ENCODE measurements at regions not wholly inside any gene's neighbourhood (a gene's known extent, or its start where the extent isn't known, plus 50 kb on each side); places are given as distances from the start of the nearest gene placed in this dataset.

GRCh38 chr7:52465216-52465615 lies 570.2 kb upstream of the POM121L12 start:
- DNase-seq = no peak
- no peak overlapping the region for H3K4me3 ChIP-seq (ENCODE audit: low read depth, low read length)
- H3K27ac ChIP-seq = no peak overlapping the region
- no peaks in the 10 kb centered on the region for H3K9me3 ChIP-seq (ENCODE audit: severe bottlenecking)
- no peak for TF ChIP-seq CTCF (IDR thresholded peaks at IDR 0.05; ENCODE audit: low read depth, low read length)
- no peaks in the 10 kb centered on the region for H3K36me3 ChIP-seq
- no peaks in the 10 kb centered on the region for H3K27me3 ChIP-seq (ENCODE audit: insufficient read depth, low read depth, severe bottlenecking)

- no peak for DNase-seq
- no peaks in the 10 kb centered on the region for H3K27me3 ChIP-seq (ENCODE audit: insufficient read depth, low read depth, severe bottlenecking)
- H3K4me3 ChIP-seq (ENCODE audit: low read depth, low read length) = no peak overlapping the region
- no peaks in the 10 kb centered on the region for H3K9me3 ChIP-seq (ENCODE audit: severe bottlenecking)
- no peak for TF ChIP-seq CTCF (IDR thresholded peaks at IDR 0.05; ENCODE audit: low read depth, low read length)
- no peaks in the 10 kb centered on the region for H3K36me3 ChIP-seq
- no peak overlapping the region for H3K27ac ChIP-seq
Observed at GRCh38 chr7:52463341-52463740, 572.1 kb upstream of the POM121L12 start.

- Histone ChIP-seq H3K4me3 (ENCODE audit: low read depth, low read length) (no peak overlapping the region), H3K9me3 (ENCODE audit: severe bottlenecking) (no peaks in the 10 kb centered on the region), H3K36me3 (no peaks in the 10 kb centered on the region), H3K27ac (no peak overlapping the region), H3K27me3 (ENCODE audit: insufficient read depth, low read depth, severe bottlenecking) (no peaks in the 10 kb centered on the region)
- TF ChIP-seq CTCF (IDR thresholded peaks at IDR 0.05; ENCODE audit: low read depth, low read length) = no peak
- DNase-seq = no peak
Observed at GRCh38 chr7:52462474-52462873, 573.0 kb upstream of the POM121L12 start.

- H3K4me3 ChIP-seq (ENCODE audit: low read depth, low read length) = no peak overlapping the region
- no peaks in the 10 kb centered on the region for H3K36me3 ChIP-seq
- H3K9me3 ChIP-seq (ENCODE audit: severe bottlenecking) = no peaks in the 10 kb centered on the region
- no peak for DNase-seq
- TF ChIP-seq CTCF (IDR thresholded peaks at IDR 0.05; ENCODE audit: low read depth, low read length) = no peak
- H3K27ac ChIP-seq = no peak overlapping the region
- no peaks in the 10 kb centered on the region for H3K27me3 ChIP-seq (ENCODE audit: insufficient read depth, low read depth, severe bottlenecking)
Observed at GRCh38 chr7:52455571-52455970, 579.9 kb upstream of the POM121L12 start.

GRCh38 chr7:52450816-52451215 lies 584.6 kb upstream of the POM121L12 start:
- H3K4me3 ChIP-seq (ENCODE audit: low read depth, low read length) = no peak overlapping the region
- H3K9me3 ChIP-seq (ENCODE audit: severe bottlenecking) = no peaks in the 10 kb centered on the region
- no peaks in the 10 kb centered on the region for H3K27me3 ChIP-seq (ENCODE audit: insufficient read depth, low read depth, severe bottlenecking)
- no peak for TF ChIP-seq CTCF (IDR thresholded peaks at IDR 0.05; ENCODE audit: low read depth, low read length)
- no peak overlapping the region for H3K27ac ChIP-seq
- no peak for DNase-seq
- no peaks in the 10 kb centered on the region for H3K36me3 ChIP-seq

- no peak overlapping the region for H3K27ac ChIP-seq
- TF ChIP-seq CTCF (IDR thresholded peaks at IDR 0.05; ENCODE audit: low read depth, low read length) = no peak
Observed at GRCh38 chr7:52447581-52448180, 587.8 kb upstream of the POM121L12 start.

More at GRCh38 chr7:52447581-52448180, 587.8 kb upstream of the POM121L12 start:
- Histone ChIP-seq H3K27me3 (ENCODE audit: insufficient read depth, low read depth, severe bottlenecking) (no peaks in the 10 kb centered on the region), H3K36me3 (no peaks in the 10 kb centered on the region), H3K9me3 (ENCODE audit: severe bottlenecking) (peaks cover 3% of the 10 kb centered on the region), H3K4me3 (ENCODE audit: low read depth, low read length) (no peak overlapping the region)
- no peak for DNase-seq

Measured in WERI-Rb-1 (cell line).